IMR-90 (cell line): ENCODE measurements at regions not wholly inside any gene's neighbourhood (a gene's known extent, or its start where the extent isn't known, plus 50 kb on each side); places are given as distances from the start of the nearest gene placed in this dataset.

Experiments used
- ATAC-seq: fragments of 200-7000 bp; cut with Tn5 transposase; 2 replicates; pipeline ENCODE4 v1.9.1; 2020; ENCODE audit warnings: low read depth, mild to moderate bottlenecking, moderate library complexity
- BruUV-seq: library from RNA; stranded (reverse); fragments of 400-500 nt; replicated peaks from 2 replicates; lab custom pipeline; 2021; lab: Mats Ljungman, UMichigan
- CTCF ChIA-PET: fragments of 300-600 bp; formaldehyde crosslinking; extraction: SDS; loops from one replicate; lab custom pipeline; 2021; ENCODE audit warnings: antibody characterized with exemption; lab: Yijun Ruan, JAX
- POLR2A ChIA-PET: fragments of 300-600 bp; sonication (Branson Sonifier 250); formaldehyde crosslinking; loops from one replicate; lab custom pipeline; 2022; ENCODE audit warnings: antibody characterized with exemption; ENCODE audit not compliant: unreplicated experiment; lab: Charles Lee
- DNase-seq: peaks from one replicate; pipeline ENCODE4 v3.0.0; 2013
- H2AFZ ChIP-seq: replicated peaks from 2 replicates; pipeline ENCODE3; 2013; ENCODE audit warnings: low read length, mild to moderate bottlenecking; ENCODE audit not compliant: poor library complexity
- H2AK5ac ChIP-seq: 2 replicates; pipeline ENCODE4 v1.6.1; 2013; ENCODE audit warnings: low read depth, low read length, inconsistent platforms
- H2AK9ac ChIP-seq: replicated peaks from 2 replicates; pipeline ENCODE3; 2013; ENCODE audit warnings: mild to moderate bottlenecking, low read depth, low read length, moderate library complexity; ENCODE audit not compliant: poor library complexity
- H2BK120ac ChIP-seq: 2 replicates; pipeline ENCODE4 v1.6.1; 2013; ENCODE audit warnings: low read depth, low read length, inconsistent platforms
- H2BK15ac ChIP-seq: 3 replicates; pipeline ENCODE4 v1.6.1; 2013; ENCODE audit warnings: low read depth, low read length, inconsistent platforms
- H2BK20ac ChIP-seq: 2 replicates; pipeline ENCODE4 v1.6.1; 2013; ENCODE audit warnings: low read depth, mild to moderate bottlenecking, inconsistent platforms, low read length, moderate library complexity
- H2BK5ac ChIP-seq: 2 replicates; pipeline ENCODE4 v1.6.1; 2013; ENCODE audit warnings: mild to moderate bottlenecking, low read depth, low read length, inconsistent platforms; ENCODE audit not compliant: poor library complexity, severe bottlenecking
- H3K14ac ChIP-seq: replicated peaks from 2 replicates; pipeline ENCODE4 v1.6.1; 2013; ENCODE audit warnings: low read depth, low read length, inconsistent platforms
- H3K18ac ChIP-seq: 2 replicates; pipeline ENCODE4 v1.6.1; 2013; ENCODE audit warnings: low read depth, low read length, control low read depth
- H3K23ac ChIP-seq: 2 replicates; pipeline ENCODE4 v1.6.1; 2013; ENCODE audit warnings: low read depth, low read length, inconsistent platforms
- H3K27ac ChIP-seq: 2 replicates; pipeline ENCODE4 v1.5.1; 2013; ENCODE audit warnings: mild to moderate bottlenecking, control low read depth, low read length; ENCODE audit not compliant: insufficient read depth
- H3K27me3 ChIP-seq: 2 replicates; pipeline ENCODE4 v1.6.1; 2013; ENCODE audit warnings: low read length; ENCODE audit not compliant: control insufficient read depth, insufficient read depth
- H3K36me3 ChIP-seq: 2 replicates; pipeline ENCODE4 v1.6.1; 2013; ENCODE audit warnings: low read length, mixed read lengths; ENCODE audit not compliant: control insufficient read depth, insufficient read depth
- H3K4ac ChIP-seq: 2 replicates; pipeline ENCODE4 v1.6.1; 2013; ENCODE audit warnings: low read depth, low read length, inconsistent platforms
- H3K4me1 ChIP-seq: 2 replicates; pipeline ENCODE4 v1.6.1; 2013; ENCODE audit warnings: low read length, mixed read lengths; ENCODE audit not compliant: control insufficient read depth, insufficient read depth
- H3K4me2 ChIP-seq: 2 replicates; pipeline ENCODE4 v1.6.1; 2013; ENCODE audit warnings: low read depth, mild to moderate bottlenecking, control low read depth, low read length, moderate library complexity
- H3K4me3 ChIP-seq: 2 replicates; pipeline ENCODE4 v1.5.1; 2013; ENCODE audit warnings: low read depth, mild to moderate bottlenecking, control low read depth, low read length, moderate library complexity; ENCODE audit not compliant: insufficient read depth
- H3K56ac ChIP-seq: 2 replicates; pipeline ENCODE4 v1.6.1; 2013; ENCODE audit warnings: low read length, inconsistent platforms; ENCODE audit not compliant: insufficient read depth; ENCODE audit errors: extremely low read depth
- H3K79me1 ChIP-seq, 2 experiments: 2 replicates each; pipeline ENCODE4 v1.6.1; 2013; ENCODE audit warnings: low read length in 2 of 2, inconsistent platforms in 1 of 2, low read depth in 1 of 2
- H3K9ac ChIP-seq: 2 replicates; pipeline ENCODE4 v1.6.1; 2013; ENCODE audit warnings: low read depth, low read length, control low read depth
- H3K9me1 ChIP-seq: 2 replicates; pipeline ENCODE4 v1.6.1; 2013; ENCODE audit warnings: low read length, inconsistent platforms; ENCODE audit not compliant: insufficient read depth
- H3K9me3 ChIP-seq: 2 replicates; pipeline ENCODE4 v1.6.1; 2013; ENCODE audit warnings: low read length; ENCODE audit not compliant: control insufficient read depth, insufficient read depth
- H4K20me1 ChIP-seq: 2 replicates; pipeline ENCODE4 v1.6.1; 2013; ENCODE audit warnings: low read length, inconsistent platforms; ENCODE audit not compliant: insufficient read depth
- H4K5ac ChIP-seq: 2 replicates; pipeline ENCODE4 v1.6.1; 2013; ENCODE audit warnings: mild to moderate bottlenecking, low read depth, low read length, control low read depth
- H4K8ac ChIP-seq, 2 experiments: 2 replicates each; pipeline ENCODE4 v1.6.1; 2013; ENCODE audit warnings: low read depth in 2 of 2, low read length in 2 of 2, control low read depth in 1 of 2, inconsistent platforms in 1 of 2
- H4K91ac ChIP-seq: 2 replicates; pipeline ENCODE4 v1.6.1; 2013; ENCODE audit warnings: low read depth, low read length, inconsistent platforms; ENCODE audit not compliant: insufficient read depth
- BHLHE40 ChIP-seq: fragments of 150-350 bp; IDR thresholded peaks from 2 replicates; pipeline ENCODE4 v1.6.1; 2016; ENCODE audit warnings: mild to moderate bottlenecking, low read depth, low read length
- CEBPB ChIP-seq: IDR thresholded peaks from 2 replicates; pipeline ENCODE4 v1.6.1; 2012; ENCODE audit warnings: low read depth, low read length, improper control_type of control experiment
- CTCF ChIP-seq: conservative IDR thresholded peaks from 2 replicates; pipeline ENCODE4 v1.5.1; 2012; ENCODE audit warnings: mild to moderate bottlenecking, low read depth, low read length, improper control_type of control experiment
- ELK1 ChIP-seq: fragments of 150-350 bp; IDR thresholded peaks from 2 replicates; pipeline ENCODE4 v1.6.1; 2016; ENCODE audit warnings: low read depth, mild to moderate bottlenecking, low read length, moderate library complexity, borderline replicate concordance
- MAFK ChIP-seq: IDR thresholded peaks from 2 replicates; pipeline ENCODE4 v1.6.1; 2012; ENCODE audit warnings: low read depth, low read length, improper control_type of control experiment
- MAZ ChIP-seq: IDR thresholded peaks from 2 replicates; pipeline ENCODE4 v1.6.1; 2012; ENCODE audit warnings: low read depth, mild to moderate bottlenecking, low read length, improper control_type of control experiment, moderate library complexity, borderline replicate concordance
- MXI1 ChIP-seq: IDR thresholded peaks from 2 replicates; pipeline ENCODE4 v1.6.1; 2012; ENCODE audit warnings: low read depth, mild to moderate bottlenecking, low read length, moderate library complexity, borderline replicate concordance
- NFE2L2 ChIP-seq: fragments of 150-350 bp; IDR thresholded peaks from 2 replicates; pipeline ENCODE4 v1.6.1; 2016; ENCODE audit warnings: low read depth, mild to moderate bottlenecking, low read length
- RAD21 ChIP-seq: IDR thresholded peaks from 2 replicates; pipeline ENCODE4 v1.6.1; 2012; ENCODE audit warnings: low read length, improper control_type of control experiment
- RCOR1 ChIP-seq: IDR thresholded peaks from 2 replicates; pipeline ENCODE4 v1.6.1; 2012; ENCODE audit warnings: mild to moderate bottlenecking, low read length, improper control_type of control experiment; ENCODE audit not compliant: insufficient replicate concordance
- RFX5 ChIP-seq: IDR thresholded peaks from 2 replicates; pipeline ENCODE4 v1.8.0; 2012; ENCODE audit warnings: low read depth, mild to moderate bottlenecking, low read length, moderate library complexity
- SMC3 ChIP-seq: fragments of 150-350 bp; IDR thresholded peaks from 2 replicates; pipeline ENCODE4 v1.6.1; 2016; ENCODE audit warnings: low read depth, mild to moderate bottlenecking, antibody characterized with exemption, low read length, moderate library complexity
- USF2 ChIP-seq: fragments of 150-350 bp; IDR thresholded peaks from 2 replicates; pipeline ENCODE4 v1.6.1; 2017; ENCODE audit warnings: mild to moderate bottlenecking, antibody characterized with exemption, low read length, low read depth
- WGBS, 2 experiments: methylation state at CpG; one replicate each; pipeline versions ENCODE4 v1.1.5 to v1.1.7; 2013; ENCODE audit warnings: missing lambda C conversion rate in 2 of 2; ENCODE audit not compliant: insufficient read length in 1 of 2; ENCODE audit errors: extremely low coverage in 2 of 2; 5-methylcytosine and 5-hydroxymethylcytosine counted together
- dilution Hi-C: fragments of 300-500 bp; cut with HindIII; formaldehyde crosslinking; loops from one replicate; pipeline ENCODE4 v1.14.3; 2018; ENCODE audit warnings: low sequenced_read_pairs; ENCODE audit not compliant: unreplicated experiment
- in situ Hi-C: fragments of 300-500 bp; cut with MboI; formaldehyde crosslinking; loops from 3 replicates; pipeline ENCODE4 v1.14.3; 2019; ENCODE audit warnings: low sequenced_read_pairs, inconsistent platforms, mixed read lengths
- intact Hi-C: fragments of 100-400 bp; cut with micrococcal nuclease; formaldehyde crosslinking; loops from 2 replicates; pipeline ENCODE4 v1.10.0; 2022

- H4K8ac ChIP-seq, result no peak overlapping the region
- no peak for ATAC-seq
- no peak overlapping the region for H2AK5ac ChIP-seq
- H2AFZ ChIP-seq, result no peak overlapping the region
- H3K23ac ChIP-seq, result no peak overlapping the region
- no peak overlapping the region for H4K91ac ChIP-seq
- H3K79me1 ChIP-seq, result no peaks in the 10 kb centered on the region
- H4K20me1 ChIP-seq, result no peaks in the 10 kb centered on the region
- no peak overlapping the region for H2BK120ac ChIP-seq
- dilution Hi-C loops (no loop called here), in situ Hi-C loops (no loop called here), intact Hi-C loops (no loop called here)
- DNase-seq, result no peak
- no peak overlapping the region for H2BK20ac ChIP-seq
- H4K5ac ChIP-seq, result no peak overlapping the region
- no peak overlapping the region for H3K56ac ChIP-seq
- no peak overlapping the region for H3K14ac ChIP-seq
- no peaks in the 10 kb centered on the region for H3K36me3 ChIP-seq
- H2BK5ac ChIP-seq, result no peak overlapping the region
- H3K9ac ChIP-seq, result no peak overlapping the region
- CTCF ChIA-PET, result no interaction called here
- no peak overlapping the region for H2AK9ac ChIP-seq
- no CpG with 5 or more reads among the region's 3 CpGs for WGBS, 2 experiments
- no peak overlapping the region for H3K4me3 ChIP-seq
- no peaks in the 10 kb centered on the region for H3K9me1 ChIP-seq
- no TSS peak for BruUV-seq
- no peak overlapping the region for H3K4me2 ChIP-seq
- no peaks in the 10 kb centered on the region for H3K27me3 ChIP-seq
- no peaks in the 10 kb centered on the region for H3K9me3 ChIP-seq
- POLR2A ChIA-PET, result no interaction called here
- H3K4me1 ChIP-seq, result no peaks in the 10 kb centered on the region
- no peak overlapping the region for H3K27ac ChIP-seq
- H3K4ac ChIP-seq, result no peak overlapping the region
- H3K18ac ChIP-seq, result no peak overlapping the region
- H2BK15ac ChIP-seq, result no peak overlapping the region
- TF ChIP-seq MAFK, result no peak
- no peak for TF ChIP-seq CEBPB
- TF ChIP-seq MXI1, result no peak
- TF ChIP-seq MAZ, result no peak
- TF ChIP-seq ELK1, result no peak
- TF ChIP-seq CTCF, result no peak
- no peak for TF ChIP-seq SMC3
- TF ChIP-seq USF2, result no peak
- no peak for TF ChIP-seq BHLHE40
- TF ChIP-seq RAD21, result no peak
- no peak for TF ChIP-seq NFE2L2
- no peak for TF ChIP-seq RFX5
- TF ChIP-seq RCOR1, result no peak
Measured at GRCh38 chr18:41599466-41599865, 355.6 kb upstream of the PIK3C3 start.
